GM23338 (cell line): ENCODE measurements at regions not wholly inside any gene's neighbourhood (a gene's known extent, or its start where the extent isn't known, plus 50 kb on each side); places are given as distances from the start of the nearest gene placed in this dataset.

Source experiments
- ATAC-seq: fragments of 200-7000 bp; cut with Tn5 transposase; 3 replicates; pipeline ENCODE4 v1.9.1; 2020
- DNase-seq: peaks from one replicate; pipeline ENCODE4 v3.0.0-alpha.2; 2015; ENCODE audit warnings: low spot score
- H2AFZ ChIP-seq: fragments of 200-600 bp; sonication (generic); 2 replicates; pipeline ENCODE4 v1.8.0; 2016; ENCODE audit warnings: antibody characterized with exemption, mild to moderate bottlenecking, moderate library complexity
- H3F3A ChIP-seq: fragments of 200-600 bp; sonication (generic); replicated peaks from 2 replicates; pipeline ENCODE4 v1.8.0; 2017; ENCODE audit warnings: antibody characterized with exemption, mixed run types, low read depth
- H3K27ac ChIP-seq: fragments of 200-600 bp; sonication (generic); 2 replicates; pipeline ENCODE4 v1.6.1; 2016; ENCODE audit warnings: low read depth
- H3K27me3 ChIP-seq: fragments of 200-600 bp; sonication (generic); 2 replicates; pipeline ENCODE4 v1.8.0; 2016; ENCODE audit warnings: mild to moderate bottlenecking, mixed run types, moderate library complexity; ENCODE audit not compliant: insufficient read depth
- H3K36me3 ChIP-seq: fragments of 200-600 bp; sonication (generic); 2 replicates; pipeline ENCODE4 v1.8.0; 2016; ENCODE audit warnings: mild to moderate bottlenecking; ENCODE audit not compliant: insufficient read depth
- H3K4me1 ChIP-seq: fragments of 200-600 bp; sonication (generic); 2 replicates; pipeline ENCODE4 v1.8.0; 2016; ENCODE audit warnings: mild to moderate bottlenecking, moderate library complexity; ENCODE audit not compliant: insufficient read depth
- H3K4me2 ChIP-seq: fragments of 200-600 bp; sonication (generic); 2 replicates; pipeline ENCODE4 v1.7.1; 2017; ENCODE audit warnings: mixed run types
- H3K4me3 ChIP-seq: fragments of 200-600 bp; sonication (generic); 2 replicates; pipeline ENCODE4 v1.6.1; 2016; ENCODE audit warnings: mixed run types
- H3K79me2 ChIP-seq: fragments of 200-600 bp; sonication (generic); replicated peaks from 2 replicates; pipeline ENCODE4 v1.8.0; 2017; ENCODE audit warnings: mild to moderate bottlenecking; ENCODE audit not compliant: insufficient read depth
- H3K9me2 ChIP-seq: fragments of 200-600 bp; sonication (generic); 2 replicates; pipeline ENCODE4 v1.8.0; 2017; ENCODE audit not compliant: insufficient read depth
- H4K20me1 ChIP-seq: fragments of 200-600 bp; sonication (generic); replicated peaks from 2 replicates; pipeline ENCODE4 v1.8.0; 2017; ENCODE audit warnings: mild to moderate bottlenecking; ENCODE audit not compliant: insufficient read depth
- H3K27ac Mint-ChIP-seq: 2 replicates; pipeline ENCODE4 v1.8.0; 2020; ENCODE audit warnings: inconsistent platforms, mild to moderate bottlenecking, moderate library complexity, mixed read lengths
- H3K27me3 Mint-ChIP-seq: 3 replicates; pipeline ENCODE4 v1.8.0; 2022; ENCODE audit warnings: low read depth, mild to moderate bottlenecking, moderate library complexity, mixed read lengths, inconsistent platforms; ENCODE audit not compliant: insufficient read depth, poor library complexity
- H3K36me3 Mint-ChIP-seq: 3 replicates; pipeline ENCODE4 v1.8.0; 2021; ENCODE audit warnings: low read depth, mild to moderate bottlenecking, inconsistent platforms, moderate library complexity, mixed read lengths
- H3K4me1 Mint-ChIP-seq: 3 replicates; pipeline ENCODE4 v1.8.0; 2020; ENCODE audit warnings: mild to moderate bottlenecking, inconsistent platforms, mixed read lengths
- H3K4me3 Mint-ChIP-seq: 3 replicates; pipeline ENCODE4 v1.8.0; 2021; ENCODE audit warnings: moderate library complexity, mild to moderate bottlenecking, inconsistent platforms, mixed read lengths
- H3K9me3 Mint-ChIP-seq: 3 replicates; pipeline ENCODE4 v1.8.0; 2020; ENCODE audit warnings: moderate library complexity, mild to moderate bottlenecking, inconsistent platforms, mixed read lengths
- CREB1 ChIP-seq: fragments of 250-450 bp; sonication (Bioruptor Pico); IDR thresholded peaks from 2 replicates; pipeline ENCODE4 v1.5.0; 2020; ENCODE audit warnings: low read depth, mild to moderate bottlenecking, moderate library complexity
- CTCF ChIP-seq, 2 experiments: fragments of 200-600 bp in 1 of 2; sonication (generic) in 1 of 2; conservative IDR thresholded peaks; 2 replicates each; pipeline versions ENCODE4 v1.5.1 to v1.6.1; 2016 to 2017; ENCODE audit warnings: antibody characterized with exemption in 2 of 2, low read depth in 2 of 2, mild to moderate bottlenecking in 2 of 2, moderate library complexity in 1 of 2
- ETS1 ChIP-seq: IDR thresholded peaks from 2 replicates; pipeline ENCODE4 v1.6.1; 2016; ENCODE audit warnings: antibody characterized with exemption
- EZH2 ChIP-seq: fragments of 200-600 bp; sonication (generic); IDR thresholded peaks from one replicate; pipeline ENCODE4 v1.8.0; 2017; ENCODE audit warnings: antibody characterized with exemption, mild to moderate bottlenecking, low read depth; ENCODE audit not compliant: unreplicated experiment
- EZH2phosphoT487 ChIP-seq: fragments of 200-600 bp; sonication (generic); IDR thresholded peaks from one replicate; pipeline ENCODE4 v1.8.1; 2018; ENCODE audit warnings: antibody characterized with exemption; ENCODE audit not compliant: unreplicated experiment
- JUNB ChIP-seq: IDR thresholded peaks from one replicate; pipeline ENCODE4 v1.6.1; 2016; ENCODE audit warnings: antibody characterized with exemption; ENCODE audit not compliant: unreplicated experiment
- NANOG ChIP-seq: IDR thresholded peaks from 2 replicates; pipeline ENCODE4 v1.6.1; 2016; ENCODE audit warnings: antibody characterized with exemption, borderline replicate concordance
- POLR2AphosphoS5 ChIP-seq: IDR thresholded peaks from 2 replicates; pipeline ENCODE4 v1.6.1; 2016; ENCODE audit warnings: antibody characterized with exemption, low read depth
- REST ChIP-seq: IDR thresholded peaks from one replicate; pipeline ENCODE4 v1.6.1; 2018; ENCODE audit warnings: antibody characterized with exemption; ENCODE audit not compliant: unreplicated experiment
- STAT1 ChIP-seq: IDR thresholded peaks from one replicate; pipeline ENCODE4 v1.6.1; 2016; ENCODE audit warnings: antibody characterized with exemption; ENCODE audit not compliant: unreplicated experiment
- ZNF114 ChIP-seq: fragments of 250-450 bp; sonication (Bioruptor Pico); IDR thresholded peaks from 2 replicates; pipeline ENCODE4 v1.5.0; 2020; ENCODE audit warnings: mild to moderate bottlenecking, moderate library complexity
- ZNF331 ChIP-seq: fragments of 250-450 bp; sonication (Bioruptor Pico); IDR thresholded peaks from 2 replicates; pipeline ENCODE4 v1.5.0; 2020; ENCODE audit warnings: low read depth, mild to moderate bottlenecking, moderate library complexity
- ZNF462 ChIP-seq: fragments of 250-450 bp; sonication (Bioruptor Pico); IDR thresholded peaks from 2 replicates; pipeline ENCODE4 v1.5.0; 2020; ENCODE audit warnings: mild to moderate bottlenecking, moderate library complexity

- Histone ChIP-seq H3K9me2 (peaks cover 2% of the 10 kb centered on the region; the same call in 1 of the 2 replicates), H2AFZ (peak overlapping the region; percentile 45; the same call in 1 of the 2 replicates), H4K20me1 (no peaks in the 10 kb centered on the region), H3K27me3 (no peaks in the 10 kb centered on the region), H3K4me3 (no peak overlapping the region), H3K4me2 (no peak overlapping the region), H3K36me3 (no peaks in the 10 kb centered on the region), H3K27ac (no peak overlapping the region), H3K4me1 (0 out of 2 replicates have a peak, but pooled peaks cover 8% of the 10 kb centered on the region), H3F3A (no peaks in the 10 kb centered on the region), H3K79me2 (no peaks in the 10 kb centered on the region)
- H3K4me1 Mint-ChIP-seq = peaks cover 18% of the 10 kb centered on the region
- no peak overlapping the region for H3K4me3 Mint-ChIP-seq
- TF ChIP-seq ZNF331 (CRISPR knock-in tag) (no peak), EZH2phosphoT487 (no peak), ZNF462 (CRISPR knock-in tag) (no peak), ZNF114 (CRISPR knock-in tag) (no peak), ETS1 (no peak), REST (no peak), POLR2AphosphoS5 (no peak), CTCF (conservative IDR thresholded peaks at IDR 0.05; ENCODE audit: low read depth in 2 of 2) (no peak), NANOG (no peak), CREB1 (no peak), EZH2 (no peak), STAT1 (no peak), JUNB (no peak)
- H3K27ac Mint-ChIP-seq = no peak overlapping the region
- no peaks in the 10 kb centered on the region for H3K36me3 Mint-ChIP-seq
- ATAC-seq = no peak
- H3K9me3 Mint-ChIP-seq = no peaks in the 10 kb centered on the region; the same call in 2 of the 3 replicates
- peaks cover 2% of the 10 kb centered on the region for H3K27me3 Mint-ChIP-seq
- DNase-seq = no peak
Observed at GRCh38 chr3:177681852-177682251, 484.6 kb upstream of the TBL1XR1 start.
